Posterior cingulate gyrus (tissue), 11 donors: ENCODE measurements at regions not wholly inside any gene's neighbourhood (a gene's known extent, or its start where the extent isn't known, plus 50 kb on each side); places are given as distances from the start of the nearest gene placed in this dataset.

Experiments
- DNase-seq, 10 donors: peaks; one replicate each; pipeline versions ENCODE4 v3.0.0 to v3.0.0-alpha.2; 2020 to 2021; ENCODE audit warnings: mixed read lengths in 3 of 10
- intact Hi-C: fragments of 100-400 bp; cut with DNase I; formaldehyde crosslinking; loops from one replicate; pipeline ENCODE4 v1.15.1; 2023

DNA sequence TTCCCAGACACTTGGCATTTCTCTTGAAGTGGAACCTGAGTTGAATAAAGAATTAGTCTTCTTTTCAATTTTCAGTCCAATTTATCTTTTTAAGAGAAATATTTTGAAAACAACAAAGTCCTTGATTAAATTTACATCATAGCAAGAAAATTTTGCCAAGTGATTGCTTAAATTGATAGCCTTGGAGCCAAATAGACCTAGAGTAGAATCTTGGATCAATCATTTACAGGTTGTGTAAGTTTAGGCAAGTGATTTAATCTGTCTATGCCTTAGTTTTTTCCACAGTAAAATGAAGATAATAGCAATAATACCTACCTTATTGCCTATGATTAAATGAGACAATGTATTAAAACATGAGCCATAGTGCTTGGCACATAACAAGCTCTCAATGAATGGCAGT, 113.9 kb downstream of the LHX9 start:
- no peak for DNase-seq
- intact Hi-C loops, result no loop called here

DNA sequence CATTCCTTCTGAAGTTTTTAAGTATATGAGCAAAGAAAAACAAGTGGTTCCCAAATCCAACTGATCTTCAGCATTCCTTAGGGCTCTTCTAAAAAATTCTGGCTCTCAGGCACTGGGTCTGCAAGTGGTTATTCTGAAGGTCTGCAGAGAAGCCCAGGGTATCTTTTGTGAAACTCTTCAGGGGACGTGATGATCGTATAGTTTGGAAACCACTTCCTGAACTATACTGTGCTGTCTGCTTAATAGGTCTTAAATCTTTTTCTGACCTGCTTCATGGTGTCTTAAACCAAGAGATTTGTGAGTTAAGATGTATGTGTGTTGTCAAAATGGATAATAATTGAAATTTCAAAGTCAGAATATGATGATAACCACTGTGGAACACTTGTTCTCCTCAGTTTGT, 115.5 kb downstream of the LHX9 start:
- intact Hi-C loops, result no loop called here
- DNase-seq, result no peak

DNA sequence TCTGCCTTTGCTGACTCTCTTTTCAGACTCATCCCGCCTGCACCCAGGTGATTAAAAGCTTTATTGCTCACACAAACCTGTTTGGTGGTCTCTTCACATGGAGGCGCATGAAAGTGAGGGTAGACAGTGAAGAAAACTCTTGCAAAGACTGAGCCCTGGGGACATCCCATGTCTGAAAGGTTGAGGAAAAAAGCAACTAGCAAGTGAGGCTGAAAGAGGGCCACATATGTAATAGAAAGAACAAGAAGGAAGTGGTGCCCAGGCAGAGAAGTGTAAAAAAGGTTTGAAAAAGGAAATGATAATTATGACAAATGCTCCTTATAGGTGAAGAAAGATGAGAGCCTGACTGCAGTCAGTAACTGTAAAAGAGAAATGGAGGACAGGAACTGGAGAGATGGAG, 115.9 kb upstream of the NEK7 start:
- intact Hi-C loops, result no loop called here
- DNase-seq, result no peak

DNA sequence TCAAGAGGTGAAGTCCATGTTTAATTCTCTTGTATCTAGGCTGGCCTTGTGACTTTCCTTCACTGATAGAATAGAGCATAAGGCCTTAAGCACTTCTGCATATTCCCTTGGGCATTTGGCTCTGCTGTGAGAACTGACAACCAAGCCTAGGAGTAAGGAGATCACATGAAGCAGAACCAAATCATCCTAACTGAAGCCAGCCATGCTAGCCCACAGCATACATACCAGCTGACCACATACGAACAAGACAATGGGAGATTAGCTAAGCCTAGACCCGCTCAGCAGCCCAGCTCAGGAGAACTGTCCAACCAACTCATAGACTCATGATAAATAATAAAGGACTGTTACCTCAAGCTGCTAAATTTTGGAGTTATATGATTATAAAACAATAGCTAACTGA, 114.6 kb upstream of the NEK7 start:
- intact Hi-C loops, result no loop called here
- DNase-seq, result no peak

DNA sequence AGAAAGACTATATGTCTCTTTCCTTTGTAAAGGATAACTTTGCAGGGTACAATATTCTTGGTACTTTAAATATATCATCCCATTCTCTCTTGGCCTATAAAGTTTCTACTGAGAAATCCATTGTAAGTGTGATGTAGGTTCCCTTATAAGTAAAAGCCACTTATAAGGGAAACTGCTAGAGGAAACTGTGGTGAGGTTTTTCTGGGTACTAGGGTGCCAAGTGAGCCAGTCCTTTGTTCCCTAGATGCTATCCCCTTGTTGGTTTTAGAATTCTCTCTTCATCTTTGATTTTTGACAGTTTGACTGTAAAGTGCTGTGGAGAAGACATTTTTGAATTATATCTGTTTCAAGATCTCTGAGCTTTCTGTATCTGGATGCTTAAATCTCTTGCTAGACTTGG, 108.9 kb upstream of the NEK7 start:
- DNase-seq, result no peak
- intact Hi-C loops, result no loop called here

DNA sequence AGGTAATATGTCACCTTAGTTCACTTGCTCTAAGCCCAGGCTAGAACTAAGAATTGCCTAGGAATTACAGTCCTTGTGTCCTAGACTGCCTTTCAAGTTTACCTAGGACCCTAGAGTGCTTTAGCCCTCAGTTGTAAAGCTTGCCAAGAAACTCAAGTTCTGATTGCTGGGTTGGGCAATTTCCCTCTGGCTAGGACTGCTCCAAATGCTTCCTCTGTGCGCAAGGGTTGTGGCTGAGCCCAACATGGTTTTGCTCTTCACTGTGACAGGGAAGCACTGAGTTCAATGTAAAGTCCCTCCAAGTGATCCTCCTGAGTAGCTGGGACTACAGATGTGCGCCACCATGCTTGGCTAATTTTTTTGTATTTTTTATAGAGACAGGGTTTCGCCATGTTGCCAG, 102.3 kb upstream of the NEK7 start:
- no peak for DNase-seq
- intact Hi-C loops, result no loop called here

DNA sequence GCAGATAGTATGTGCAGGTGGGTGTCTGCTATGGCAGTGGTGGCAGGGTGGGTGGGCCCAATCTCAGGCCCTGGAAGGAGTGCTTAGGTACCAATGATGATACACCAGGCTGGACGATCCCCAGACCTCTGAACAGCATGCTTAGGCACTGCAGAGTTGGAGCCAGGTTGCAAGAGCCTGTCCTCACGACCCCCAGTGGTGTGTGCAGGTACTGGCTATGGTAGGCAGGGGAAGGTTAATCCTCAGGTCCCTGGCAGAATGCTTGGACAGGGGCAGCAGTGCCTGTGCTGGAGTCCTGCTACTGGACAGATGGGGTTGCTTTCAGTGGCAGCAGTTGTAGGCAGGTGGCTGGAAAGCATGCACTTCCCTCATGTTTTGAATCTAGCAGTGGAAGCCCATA, 100.5 kb upstream of the NEK7 start:
- intact Hi-C loops, result no loop called here
- DNase-seq, result no peak

DNA sequence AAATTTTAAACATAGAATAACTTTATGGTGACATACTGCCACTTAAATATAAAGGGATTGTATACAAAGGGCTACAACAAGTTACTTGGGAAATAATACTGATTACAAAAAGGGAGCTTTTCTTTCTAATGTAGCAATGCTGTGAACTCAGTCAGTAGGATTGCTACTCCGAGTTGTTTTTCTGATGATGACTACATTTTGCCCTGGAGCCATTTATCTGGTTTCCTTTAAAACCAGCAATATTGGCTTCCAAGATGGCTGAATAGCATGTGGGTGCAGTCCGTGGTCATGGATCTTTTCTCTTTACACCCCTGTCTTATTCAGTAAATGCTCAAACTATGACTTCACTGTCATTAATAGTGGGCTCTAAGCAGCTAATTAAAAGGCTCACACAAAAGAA, 92.6 kb upstream of the NEK7 start:
- intact Hi-C loops, result no loop called here
- DNase-seq, result no peak

DNA sequence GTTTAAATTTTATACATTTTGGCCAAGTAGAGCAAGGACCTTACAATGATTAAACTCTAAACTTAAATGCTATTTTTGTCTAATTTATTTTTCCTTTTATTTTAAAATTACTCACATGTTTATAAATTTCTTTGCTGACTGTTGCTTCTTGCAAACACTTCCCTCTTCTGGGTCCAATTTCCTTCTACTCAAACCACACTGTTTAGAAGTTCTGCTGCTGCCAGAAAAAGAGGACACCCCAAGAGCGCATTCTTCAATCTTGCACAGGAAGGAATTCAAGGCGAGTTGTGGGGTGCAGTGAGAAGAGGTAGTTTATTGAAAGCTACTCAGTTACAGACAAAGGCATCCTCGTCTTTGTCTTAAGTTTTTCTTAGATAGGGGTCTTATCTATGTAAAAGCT, 88.5 kb upstream of the NEK7 start:
- no peak for DNase-seq
- intact Hi-C loops, result no loop called here

DNA sequence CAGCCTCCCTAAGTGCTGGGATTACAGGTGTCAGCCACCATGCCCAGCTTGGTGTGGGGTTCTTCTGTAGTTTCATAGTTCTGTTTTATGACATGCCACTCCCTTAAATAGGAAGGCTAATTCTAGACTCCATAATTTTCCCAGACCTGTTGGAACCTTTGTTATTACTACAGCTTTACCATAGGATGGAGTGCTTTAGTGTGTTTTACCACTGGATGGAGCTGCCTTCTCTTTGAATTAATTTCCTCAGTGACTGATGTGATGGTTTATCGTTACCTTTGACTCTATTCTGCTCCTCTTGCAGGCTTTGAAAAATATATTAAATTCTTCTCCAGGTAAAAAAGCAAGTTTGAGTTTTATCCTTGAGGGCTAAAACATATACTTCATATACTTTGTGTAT, 84.6 kb upstream of the NEK7 start:
- intact Hi-C loops, result no loop called here
- DNase-seq, result no peak

DNA sequence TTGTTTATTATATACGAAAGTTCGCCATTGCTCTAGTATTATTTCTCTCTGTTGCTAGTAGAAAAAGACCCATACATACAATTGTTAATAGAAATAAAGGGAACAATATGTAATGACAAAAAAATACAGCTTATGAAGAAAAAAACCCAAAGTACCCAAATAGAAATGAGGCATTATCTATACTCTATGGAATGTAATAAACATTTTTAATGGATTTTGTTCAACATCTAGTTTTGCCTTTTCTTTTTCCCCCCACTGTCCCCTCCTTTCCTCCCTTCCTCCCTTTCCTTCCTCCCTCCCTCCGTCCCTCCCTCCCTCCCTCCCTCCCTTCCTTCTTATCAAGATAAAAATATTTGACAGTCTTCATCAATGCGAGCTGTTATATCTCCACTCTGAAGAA, 81.5 kb upstream of the NEK7 start:
- intact Hi-C loops, result no loop called here

DNA sequence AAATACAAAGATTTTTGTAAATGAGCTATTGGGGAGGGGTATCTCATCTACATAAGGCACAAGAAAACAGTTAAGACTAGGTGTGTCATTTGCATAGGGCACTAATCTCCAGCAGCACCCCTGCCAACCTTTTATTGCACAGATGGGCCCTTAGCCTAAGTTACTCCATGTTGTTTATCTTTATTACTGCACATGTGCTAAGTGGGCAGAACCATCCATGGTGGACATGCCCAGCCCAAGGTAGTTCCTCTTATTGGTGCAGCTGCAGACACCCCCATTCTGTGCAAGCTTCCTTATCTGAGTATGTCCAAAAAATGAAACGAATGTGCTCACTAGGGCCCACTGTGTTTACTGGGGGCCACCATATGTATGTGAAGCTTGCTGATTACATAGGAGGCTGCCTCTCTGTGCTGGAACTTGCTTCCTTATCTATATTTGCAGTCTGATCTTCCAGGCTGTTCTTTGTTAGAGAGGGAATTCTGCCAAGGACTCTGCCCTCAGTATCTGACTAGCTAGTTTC, 77.3 kb upstream of the NEK7 start:
- intact Hi-C loops, result no loop called here
- no peak for DNase-seq

More for the DNA sequence above, 81.5 kb upstream of the NEK7 start:
- no peak for DNase-seq

DNA sequence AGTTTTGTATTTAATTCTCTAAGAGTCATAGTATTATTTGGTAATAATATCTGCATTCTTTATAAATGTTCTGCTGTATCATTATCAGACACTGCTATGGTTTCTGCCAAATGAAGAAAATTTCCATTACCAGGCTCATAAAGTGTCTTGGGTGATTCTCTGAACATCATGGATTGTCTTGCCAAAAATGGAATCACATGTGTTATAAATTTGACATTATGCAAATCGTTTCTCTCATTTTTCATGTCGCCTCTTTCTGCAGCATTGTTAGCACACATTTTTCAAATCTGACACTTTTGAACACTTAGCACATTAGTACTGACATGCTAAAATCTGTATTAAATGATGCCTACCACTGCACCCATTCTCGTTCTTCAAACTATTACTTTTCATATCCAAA, 74.2 kb upstream of the NEK7 start:
- intact Hi-C loops, result no loop called here
- no peak for DNase-seq

DNA sequence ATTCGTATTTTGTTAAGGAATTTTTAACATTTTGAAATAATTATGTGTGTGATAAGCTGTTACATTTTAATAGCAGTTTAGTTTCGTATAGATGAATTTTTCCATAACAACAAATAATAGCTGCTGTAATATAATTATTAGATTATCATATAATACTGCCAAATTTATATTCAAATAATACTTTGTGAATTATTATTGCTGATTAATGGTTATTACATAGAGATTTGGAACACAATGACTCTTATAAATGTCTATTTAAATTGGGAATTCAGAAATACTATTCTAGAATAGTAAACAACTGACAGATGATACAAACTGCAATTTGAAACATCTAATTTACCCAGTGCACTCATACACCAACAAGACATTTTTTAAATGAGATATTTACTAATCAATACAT, 73.2 kb upstream of the NEK7 start:
- intact Hi-C loops, result no loop called here
- no peak for DNase-seq

DNA sequence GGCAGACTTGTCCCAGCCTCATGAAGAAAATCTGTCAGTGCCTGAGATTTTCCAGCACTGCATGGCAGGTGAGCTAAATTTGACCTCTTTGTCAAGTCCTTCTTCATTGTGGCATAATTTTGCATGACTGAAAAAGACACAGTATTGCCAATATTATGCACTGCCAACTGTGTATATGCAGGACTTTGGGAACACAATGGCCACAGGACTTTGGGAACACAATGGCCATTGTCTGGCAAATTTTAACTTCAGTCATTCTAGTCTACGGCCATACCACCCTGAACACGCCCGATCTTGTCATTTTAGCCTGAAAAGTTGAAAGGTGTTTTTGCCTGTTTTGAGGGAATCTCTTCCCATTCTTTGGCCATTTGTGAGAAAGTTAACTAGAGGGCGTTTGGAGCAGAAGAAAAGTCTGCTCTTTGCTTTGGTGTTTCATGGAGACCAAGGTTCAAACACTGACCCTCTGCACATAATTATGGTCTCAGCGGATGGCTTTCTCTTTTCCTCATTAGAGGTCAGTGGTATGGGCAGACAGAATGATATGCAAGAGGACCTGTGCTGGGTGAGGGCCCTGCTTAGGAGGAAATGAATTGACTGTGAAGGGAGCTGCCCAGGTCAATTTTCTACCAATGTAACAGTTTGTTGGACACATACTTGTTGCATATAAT, 72.4 kb upstream of the NEK7 start:
- DNase-seq, result no peak
- intact Hi-C loops, result no loop called here

DNA sequence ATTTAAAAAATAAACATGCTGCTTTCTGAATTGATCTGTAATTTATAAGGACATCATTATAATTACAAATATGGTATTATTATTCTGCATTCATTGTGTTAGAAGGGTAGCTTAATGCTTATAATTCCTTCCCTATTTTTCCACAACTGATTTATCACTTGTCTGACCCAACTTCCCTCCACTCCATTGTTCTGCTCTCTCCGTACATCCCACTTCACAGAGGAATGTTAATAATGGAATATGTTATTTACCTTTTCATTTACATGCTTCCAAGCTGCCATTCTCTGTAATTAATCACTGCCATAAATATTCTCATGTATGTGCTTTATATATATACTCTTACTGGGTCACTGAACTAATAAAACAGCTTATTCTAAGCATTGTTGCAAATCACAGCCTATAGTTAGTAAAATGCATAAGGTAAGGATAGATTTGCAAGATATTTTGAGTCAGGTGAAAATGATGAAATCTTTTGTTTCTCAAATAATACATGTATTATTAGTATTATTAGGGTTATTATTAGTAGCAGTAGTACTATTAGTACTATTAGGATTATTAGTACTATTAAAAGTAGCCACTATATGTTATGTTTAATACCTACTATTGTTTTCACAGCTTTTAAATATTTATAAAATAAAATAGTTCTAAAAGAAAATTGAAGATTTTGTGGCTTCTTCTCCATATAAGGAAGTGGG, 70.6 kb upstream of the NEK7 start:
- intact Hi-C loops, result loop anchor here (5.0 kb wide), 1 partner anchor 381 kb away; no protein-coding TSS in a partner anchor
- no peak for DNase-seq

DNA sequence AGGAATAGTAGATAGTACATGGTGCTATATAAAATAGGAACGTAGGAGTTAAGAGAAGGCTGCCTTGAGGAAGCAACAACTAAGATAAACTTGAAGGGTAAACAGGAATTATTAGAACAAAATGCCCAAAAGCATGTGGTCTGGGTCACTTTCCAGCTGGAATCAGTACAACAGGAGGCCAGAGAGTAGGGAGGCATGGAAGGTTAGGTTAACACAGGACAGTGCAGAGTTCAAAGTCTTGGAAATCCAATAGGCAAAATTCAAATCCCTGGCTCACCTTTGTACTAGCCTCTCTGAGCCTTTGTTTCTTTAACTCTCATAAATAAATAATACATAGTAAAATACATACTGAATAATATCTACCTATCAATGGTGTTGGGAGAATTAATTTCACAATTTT, 69.0 kb upstream of the NEK7 start:
- DNase-seq, result no peak
- intact Hi-C loops, result loop anchor here (1.0 to 5.0 kb wide), 2 partner anchors 271 to 379 kb away; no protein-coding TSS in a partner anchor

DNA sequence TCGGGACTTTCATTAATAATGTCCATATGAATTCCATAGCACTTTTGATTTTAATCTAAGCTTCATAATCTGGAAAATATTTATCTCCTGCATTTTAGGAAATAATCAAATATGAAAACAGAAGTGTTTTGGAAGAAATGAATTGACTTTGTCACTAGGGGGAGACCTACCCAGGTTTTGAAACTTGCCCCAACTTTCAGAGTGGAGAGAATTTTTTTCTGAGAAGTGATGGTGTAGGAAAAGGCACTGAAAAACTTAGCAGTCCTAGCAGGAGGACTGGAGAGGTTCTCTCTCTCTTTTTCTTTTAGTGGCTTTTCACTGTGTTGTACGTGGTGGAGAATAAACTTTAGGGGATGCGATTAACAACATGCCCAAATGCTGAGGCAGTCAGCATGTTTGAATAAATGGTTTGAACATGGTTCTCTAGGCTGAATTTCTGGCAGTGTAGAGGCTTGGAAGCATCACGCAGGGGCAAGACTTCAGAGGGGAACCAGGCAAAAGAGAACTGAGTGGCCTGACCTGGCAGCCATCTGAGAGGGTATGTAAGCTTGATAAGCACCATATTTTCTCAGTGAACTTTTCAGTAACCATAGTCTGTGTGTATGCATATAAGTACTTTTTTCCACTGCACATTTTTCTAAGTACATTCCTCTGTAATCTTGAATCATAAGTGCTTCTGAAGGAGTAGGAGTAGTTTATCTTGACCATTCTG, 68.3 kb upstream of the NEK7 start:
- intact Hi-C loops, result loop anchor here (1.0 to 5.0 kb wide), 2 partner anchors 271 to 379 kb away; no protein-coding TSS in a partner anchor
- DNase-seq, result no peak

DNA sequence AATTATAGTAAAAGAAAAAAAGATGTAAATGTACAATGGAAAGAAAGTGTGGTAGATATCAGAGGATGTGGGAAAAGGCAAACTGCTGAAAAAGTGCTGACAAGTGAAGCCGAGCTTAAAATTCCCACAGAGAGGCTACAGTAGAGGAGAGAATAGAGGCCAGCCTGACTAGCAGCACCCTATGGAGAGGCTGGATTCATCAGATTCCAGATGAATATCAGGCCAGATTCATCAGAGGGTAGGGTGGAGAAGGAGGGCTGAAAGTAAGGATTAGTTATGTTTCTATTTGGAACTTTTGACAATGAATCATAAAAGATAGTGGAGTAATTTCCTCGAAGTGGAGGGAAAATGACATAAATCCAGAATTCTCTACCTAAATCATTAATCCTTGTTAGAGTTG, 60.4 kb upstream of the NEK7 start:
- intact Hi-C loops, result no loop called here

DNA sequence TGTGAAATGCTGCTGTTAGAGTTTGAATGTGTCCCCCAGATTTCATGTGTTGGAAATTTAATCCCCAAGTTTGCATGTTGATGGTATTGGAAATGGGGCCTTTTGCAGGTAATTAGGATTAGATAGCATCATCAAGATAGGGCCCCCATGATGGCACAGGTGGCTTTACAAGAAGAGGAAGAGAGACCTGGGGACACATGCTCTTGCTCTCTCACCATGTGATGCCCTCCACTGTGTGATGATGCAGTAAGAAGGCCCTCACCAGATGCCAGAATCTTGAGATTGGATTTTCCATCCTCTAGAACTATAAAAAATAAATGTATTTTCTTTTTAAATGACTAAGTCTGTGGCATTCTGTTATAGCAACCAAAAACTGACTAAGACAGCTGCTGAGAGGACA, 57.0 kb upstream of the NEK7 start:
- intact Hi-C loops, result no loop called here

More for the DNA sequence above, 60.4 kb upstream of the NEK7 start:
- no peak for DNase-seq

DNA sequence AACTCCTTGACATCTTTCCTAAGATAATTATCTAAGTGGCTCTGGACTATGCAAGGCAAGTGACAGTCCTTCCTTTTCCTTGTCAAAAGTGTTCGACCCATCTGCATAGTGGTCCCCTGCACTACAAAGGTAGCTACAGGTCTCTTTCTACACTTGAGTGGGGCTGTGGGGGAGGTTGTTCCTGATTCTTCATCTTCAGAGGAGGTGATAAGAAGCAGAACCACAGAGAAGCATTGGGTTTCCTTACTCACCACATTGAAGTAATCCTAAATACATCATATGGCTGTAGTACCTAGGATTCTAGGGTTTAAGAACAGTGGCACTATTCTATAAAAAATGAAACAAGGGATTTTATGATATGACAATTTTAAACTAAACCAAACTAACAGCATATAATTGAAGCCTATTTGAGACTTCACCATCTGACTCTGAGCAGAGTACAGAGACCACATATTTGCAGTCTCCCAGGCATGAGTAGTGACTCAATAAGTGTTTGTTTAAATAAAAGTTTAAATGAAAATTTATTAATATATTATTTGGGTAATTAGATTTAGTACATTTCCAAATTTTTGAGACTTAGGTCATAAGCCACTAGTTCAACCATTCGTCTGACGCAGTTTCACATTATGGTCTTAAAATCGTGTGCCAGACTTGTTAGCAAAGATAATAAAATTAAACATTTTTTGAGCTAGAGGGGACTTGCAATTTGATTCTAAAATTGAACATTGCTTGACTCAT, 54.9 kb upstream of the NEK7 start:
- no peak for DNase-seq
- intact Hi-C loops, result no loop called here

More for the DNA sequence above, 57.0 kb upstream of the NEK7 start:
- no peak for DNase-seq
